OCI-LY3 (cell line): ENCODE measurements at regions not wholly inside any gene's neighbourhood (a gene's known extent, or its start where the extent isn't known, plus 50 kb on each side); places are given as distances from the start of the nearest gene placed in this dataset.
"Not testable (repeated sequence)": the region's sequence is repeated elsewhere in the genome, so short reads cannot be mapped to it uniquely, and the experiment has no call there.

ENCODE experiments used
- EZH2phosphoT487 ChIP-seq: fragments of 200-600 bp; shearing (Covaris generic); IDR thresholded peaks from 2 replicates; pipeline ENCODE4 v1.6.1; 2018; ENCODE audit warnings: antibody characterized with exemption, mixed run types, low read depth
- TF ChIP-seq, protein P1 (sequence below): fragments of 200-600, 300-600 bp; sonication (generic); IDR thresholded peaks from 2 replicates; pipeline ENCODE4 v1.5.1; 2014; ENCODE audit warnings: antibody characterized with exemption, low read length, low read depth

DNA sequence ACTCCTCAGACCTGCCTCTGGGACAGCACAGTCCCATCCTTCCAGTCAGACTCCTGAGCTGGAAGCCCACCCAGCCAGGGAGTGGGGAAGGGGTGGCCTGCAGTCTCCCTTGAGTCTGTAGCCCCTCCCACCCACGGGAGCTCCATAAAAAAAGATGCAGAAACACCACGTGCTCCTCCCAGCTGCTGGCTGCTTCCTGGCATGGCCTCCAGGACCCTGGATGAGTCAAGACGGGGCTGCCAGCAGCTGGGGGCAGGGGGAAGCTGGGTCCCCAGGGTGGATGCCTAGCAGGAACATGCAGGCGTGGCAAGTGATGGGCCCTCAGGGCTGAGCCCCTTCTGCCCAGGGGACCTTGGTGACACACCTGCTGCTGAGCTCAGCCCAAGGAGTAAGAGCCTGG, 138.5 kb downstream of the TBC1D2B start:
- TF ChIP-seq, protein P1, sequence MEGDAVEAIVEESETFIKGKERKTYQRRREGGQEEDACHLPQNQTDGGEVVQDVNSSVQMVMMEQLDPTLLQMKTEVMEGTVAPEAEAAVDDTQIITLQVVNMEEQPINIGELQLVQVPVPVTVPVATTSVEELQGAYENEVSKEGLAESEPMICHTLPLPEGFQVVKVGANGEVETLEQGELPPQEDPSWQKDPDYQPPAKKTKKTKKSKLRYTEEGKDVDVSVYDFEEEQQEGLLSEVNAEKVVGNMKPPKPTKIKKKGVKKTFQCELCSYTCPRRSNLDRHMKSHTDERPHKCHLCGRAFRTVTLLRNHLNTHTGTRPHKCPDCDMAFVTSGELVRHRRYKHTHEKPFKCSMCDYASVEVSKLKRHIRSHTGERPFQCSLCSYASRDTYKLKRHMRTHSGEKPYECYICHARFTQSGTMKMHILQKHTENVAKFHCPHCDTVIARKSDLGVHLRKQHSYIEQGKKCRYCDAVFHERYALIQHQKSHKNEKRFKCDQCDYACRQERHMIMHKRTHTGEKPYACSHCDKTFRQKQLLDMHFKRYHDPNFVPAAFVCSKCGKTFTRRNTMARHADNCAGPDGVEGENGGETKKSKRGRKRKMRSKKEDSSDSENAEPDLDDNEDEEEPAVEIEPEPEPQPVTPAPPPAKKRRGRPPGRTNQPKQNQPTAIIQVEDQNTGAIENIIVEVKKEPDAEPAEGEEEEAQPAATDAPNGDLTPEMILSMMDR, result not testable (repeated sequence)
- TF ChIP-seq EZH2phosphoT487, result not testable (repeated sequence)
